HG02840 (cell line): ENCODE measurements at regions not wholly inside any gene's neighbourhood (a gene's known extent, or its start where the extent isn't known, plus 50 kb on each side); places are given as distances from the start of the nearest gene placed in this dataset.
A peak's percentile ranks its signal among the peaks of the same experiment; 100 is the strongest.
"Not testable (repeated sequence)": the region's sequence is repeated elsewhere in the genome, so short reads cannot be mapped to it uniquely, and the experiment has no call there.

ENCODE experiments used
- ATAC-seq: cut with Tn5 transposase; IDR thresholded peaks from one replicate; pipeline ENCODE4 v1.9.1; 2021; ENCODE audit warnings: mild to moderate bottlenecking, moderate library complexity, moderate number of reproducible peaks; ENCODE audit not compliant: unreplicated experiment, low FRiP score

DNA sequence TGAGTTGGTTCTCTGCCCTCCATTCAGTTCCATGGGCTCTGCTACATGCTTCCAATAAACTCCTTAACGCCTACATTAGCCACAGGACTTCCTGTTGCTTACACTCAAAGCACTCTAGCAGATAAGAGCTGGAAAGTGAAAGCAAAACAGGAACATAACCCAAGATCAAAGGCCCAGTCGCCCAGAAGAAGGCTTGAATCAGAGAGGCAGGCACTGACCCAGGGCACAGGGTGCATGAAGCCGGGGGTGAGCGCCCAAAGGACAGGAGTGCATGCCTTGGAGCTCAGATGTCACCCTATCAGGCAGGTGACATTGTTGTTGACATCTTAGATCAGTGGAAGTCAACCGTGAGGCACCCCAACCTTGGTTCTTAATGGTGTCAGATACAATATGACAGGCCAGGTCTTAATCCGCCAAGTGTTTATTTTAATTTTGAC, 235.1 kb downstream of the UACA start:
- peak; percentile 66 for ATAC-seq

DNA sequence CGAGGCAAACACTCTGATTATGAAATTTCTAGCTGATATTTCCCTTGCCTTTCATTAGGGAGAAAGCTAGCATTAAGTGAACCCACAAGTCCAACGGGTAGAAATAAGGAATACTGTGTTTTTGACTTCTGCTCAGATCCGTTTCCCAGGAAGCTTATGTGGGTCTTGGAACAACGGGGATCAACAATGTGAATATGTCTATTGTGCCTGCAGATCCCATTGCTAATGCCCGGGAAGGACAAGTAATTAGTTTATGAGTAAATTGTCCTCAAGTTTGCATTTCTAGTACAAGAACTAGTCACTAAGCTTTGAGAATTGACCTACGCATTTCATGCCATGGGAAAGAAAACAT, 236.4 kb downstream of the UACA start:
- ATAC-seq: no peak

DNA sequence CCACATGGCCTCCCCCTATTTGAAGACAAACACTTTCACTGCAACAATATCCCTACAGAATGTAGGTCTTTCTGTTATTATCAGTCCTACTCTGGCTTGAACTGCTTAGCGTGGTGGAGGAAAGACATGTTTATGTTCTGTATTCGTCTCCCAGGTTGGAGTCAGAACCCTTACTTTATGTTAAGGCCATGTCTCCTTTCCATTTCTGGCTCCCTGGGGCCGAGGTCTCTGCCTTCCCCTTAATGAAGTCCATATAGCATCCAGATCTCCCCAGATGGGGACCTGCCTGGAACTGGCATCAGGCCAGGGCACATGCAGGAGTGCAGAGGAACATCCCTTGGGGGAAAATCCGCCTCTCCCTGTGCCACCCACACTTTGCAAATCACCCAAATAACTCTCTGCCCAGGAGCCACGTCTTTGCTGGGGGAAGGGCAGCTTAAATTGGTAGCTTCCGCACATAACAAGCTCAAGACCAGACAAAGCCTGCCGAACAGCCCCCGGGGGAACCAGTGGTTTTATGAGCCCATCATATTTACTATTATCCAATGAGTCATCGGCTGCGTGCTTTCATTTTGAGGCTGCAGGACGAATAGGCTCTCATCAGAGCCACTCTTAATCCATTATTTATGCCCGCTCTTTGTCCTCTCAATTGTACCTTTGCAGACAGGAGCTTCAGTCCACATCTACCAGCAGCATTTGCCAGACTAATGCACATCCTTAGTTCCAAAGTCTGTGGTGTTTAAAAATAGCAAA, 237.0 kb downstream of the UACA start:
- ATAC-seq: no peak

DNA sequence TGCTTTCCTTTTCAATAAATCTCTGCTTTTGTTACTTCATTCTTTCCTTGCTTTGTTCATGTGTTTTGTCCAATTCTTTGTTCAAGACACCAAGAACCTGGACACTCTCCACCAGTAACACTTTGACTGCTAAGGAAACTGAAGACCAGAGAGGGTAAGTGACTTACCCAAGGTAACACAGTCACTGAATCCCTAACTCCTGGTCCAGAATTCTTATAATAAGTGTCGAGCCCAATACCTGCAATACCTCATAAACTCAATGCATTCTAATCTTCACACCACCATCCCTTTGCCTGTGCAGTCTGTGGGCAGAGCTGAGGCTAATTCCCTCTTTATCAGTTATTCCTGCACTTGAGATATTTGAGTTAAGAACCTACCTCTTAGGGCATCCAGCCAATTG, 237.8 kb downstream of the UACA start:
- no peak for ATAC-seq

DNA sequence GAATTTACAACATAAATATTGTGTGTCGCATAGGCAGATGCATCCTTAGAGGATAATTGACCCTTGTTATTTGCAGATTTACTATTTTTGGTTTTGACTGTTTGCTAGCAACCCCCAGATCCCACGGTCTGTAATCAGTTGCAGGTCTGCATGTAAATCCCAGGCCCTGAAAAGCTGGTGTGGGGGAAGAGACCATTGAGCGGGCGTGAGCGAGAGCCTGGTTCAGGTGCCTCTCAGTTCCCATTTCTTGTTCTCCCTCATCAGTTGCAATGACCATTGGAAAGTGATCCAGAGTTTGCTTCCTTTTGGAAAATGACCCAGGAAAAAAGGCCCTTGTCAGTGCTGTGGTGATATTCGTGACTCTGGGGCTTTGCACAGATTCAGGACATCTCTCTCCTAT, 238.9 kb downstream of the UACA start:
- no peak for ATAC-seq

DNA sequence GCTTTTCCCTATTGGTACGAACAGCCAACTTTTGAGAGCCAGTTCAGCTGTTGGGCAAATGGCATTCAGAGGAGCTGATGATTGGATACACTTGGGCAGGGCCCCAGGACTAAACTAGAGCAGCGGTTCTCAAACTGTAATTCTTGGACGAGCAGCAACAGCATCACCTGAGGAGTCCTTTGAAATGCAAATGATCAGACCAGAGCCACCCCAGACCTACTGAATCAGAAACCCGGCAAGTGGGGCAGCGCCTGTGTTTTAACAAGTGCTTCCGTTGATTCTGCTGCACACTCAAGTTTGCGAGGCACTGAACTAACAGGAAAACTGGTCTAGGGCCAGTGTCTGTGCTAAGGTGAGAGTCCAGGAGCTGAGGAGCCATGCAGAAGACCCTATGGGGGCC, 239.7 kb downstream of the UACA start:
- no peak for ATAC-seq

DNA sequence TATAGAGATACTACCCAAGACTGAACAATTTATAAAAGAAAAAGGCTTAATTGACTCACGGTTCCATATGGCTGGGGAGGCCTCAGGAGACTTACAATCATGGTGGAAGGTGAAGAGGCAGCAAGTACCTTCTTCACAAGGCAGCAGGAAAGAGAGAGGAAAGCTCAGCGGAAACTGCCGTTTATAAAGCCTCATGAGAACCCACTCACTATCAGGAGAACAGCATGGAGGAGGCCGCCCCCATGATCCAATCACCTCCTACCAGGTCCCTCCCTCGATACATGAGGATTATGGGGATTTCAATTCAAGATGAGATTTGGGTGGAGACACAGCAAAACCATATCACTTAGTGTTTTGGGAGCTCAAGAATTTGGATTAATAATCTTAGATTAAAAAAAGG, 240.2 kb downstream of the UACA start:
- no peak for ATAC-seq

DNA sequence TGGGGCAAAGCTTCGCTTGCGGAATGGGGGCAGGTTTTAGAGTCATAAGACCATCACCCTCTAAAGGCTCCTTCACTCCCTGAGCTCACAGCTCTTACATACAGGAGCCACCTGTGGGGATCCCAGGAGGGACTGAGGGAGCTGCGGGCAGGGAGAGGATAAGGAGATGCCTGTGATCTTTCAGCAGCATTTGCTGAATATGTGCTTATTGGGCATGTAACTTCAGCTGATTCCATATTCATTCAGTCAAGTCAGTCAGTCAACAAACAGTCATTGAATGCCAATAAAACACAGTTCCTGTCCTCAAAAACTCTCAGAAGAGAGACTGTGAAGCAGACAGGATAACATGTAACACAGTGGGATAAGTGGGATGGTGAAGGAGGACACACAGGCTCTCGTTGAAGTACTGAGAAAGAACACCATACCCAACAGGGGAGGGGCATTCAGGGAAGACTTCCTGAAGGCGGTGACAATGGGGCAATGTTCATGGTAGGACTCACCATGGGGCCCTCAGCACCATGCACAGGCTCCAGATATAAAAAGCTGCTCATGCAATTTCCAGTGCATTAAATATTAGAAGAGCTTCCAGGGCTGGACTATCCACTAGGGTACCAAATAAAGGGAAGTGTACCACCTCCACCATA, 240.9 kb downstream of the UACA start:
- no peak for ATAC-seq

DNA sequence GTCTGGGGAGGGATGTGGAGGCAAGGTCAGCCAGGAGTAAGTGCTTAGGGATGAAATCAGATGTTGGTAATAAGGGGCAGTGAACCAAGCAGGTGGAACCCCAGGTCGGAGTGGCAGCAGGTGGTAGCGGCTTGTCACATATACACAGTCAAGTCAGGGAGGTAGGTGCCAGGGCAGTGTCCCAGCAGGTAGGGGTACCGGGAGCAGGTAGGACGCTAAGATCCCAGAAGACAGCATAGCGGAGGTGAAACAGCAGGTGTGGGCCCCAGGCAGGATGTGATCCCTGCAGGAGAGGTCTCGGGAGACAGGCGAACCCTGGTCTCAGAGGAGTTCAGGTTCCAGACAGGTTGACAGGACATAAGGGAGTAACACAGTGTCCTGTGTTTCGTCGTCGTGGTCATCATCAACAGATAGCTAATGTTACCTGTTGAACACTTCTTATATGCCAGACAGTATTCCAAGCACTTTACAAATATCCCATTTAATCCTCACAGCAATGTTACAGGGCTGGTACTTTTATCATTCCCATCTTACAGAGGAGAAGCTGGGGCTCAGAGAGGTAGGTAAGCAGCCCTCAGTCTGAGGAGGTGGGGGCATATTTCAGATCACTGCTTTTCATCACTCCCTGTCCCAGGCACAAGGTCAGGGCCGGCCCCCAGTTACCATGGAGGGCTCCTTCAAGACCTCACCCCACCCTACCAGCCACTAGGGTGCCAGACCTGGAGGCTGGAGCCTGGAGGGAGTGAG, 241.6 kb downstream of the UACA start:
- no peak for ATAC-seq

DNA sequence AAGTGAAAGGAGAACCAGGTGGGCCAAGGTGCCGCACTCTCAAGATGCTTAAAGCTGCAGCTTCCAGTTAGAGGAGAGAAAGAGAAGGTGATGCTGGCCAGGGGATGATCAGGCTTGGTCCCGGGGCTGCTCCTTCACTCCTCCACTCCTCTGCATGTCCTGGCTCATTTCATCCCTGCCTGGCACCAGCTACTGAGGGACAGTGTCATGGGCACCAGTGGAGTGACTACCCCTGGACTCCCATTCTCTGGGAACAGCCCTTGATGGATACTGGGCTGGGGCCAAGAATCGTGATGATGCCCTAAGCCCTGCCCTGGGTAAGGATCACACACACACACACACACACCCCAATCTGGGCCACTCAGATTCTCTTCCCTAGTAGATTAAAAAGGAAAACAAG, 243.7 kb downstream of the UACA start:
- no peak for ATAC-seq

DNA sequence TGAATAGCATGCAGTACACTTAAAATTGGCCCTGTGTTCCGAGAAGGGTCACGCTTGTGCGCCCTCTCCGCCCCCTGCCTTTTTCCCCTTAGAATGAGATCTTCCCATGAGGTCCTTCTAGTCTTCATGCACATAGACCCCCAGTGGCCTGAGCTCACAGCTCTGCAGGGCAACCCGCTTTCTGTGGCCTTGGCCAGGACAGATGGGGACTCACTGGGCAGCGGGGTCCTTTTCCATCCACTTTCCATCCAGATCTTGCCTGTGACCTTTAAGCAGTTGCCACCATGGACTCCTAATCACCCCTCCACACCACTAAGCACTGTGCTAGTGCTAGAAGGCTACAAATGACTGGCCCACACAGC, 244.4 kb downstream of the UACA start:
- ATAC-seq: no peak

DNA sequence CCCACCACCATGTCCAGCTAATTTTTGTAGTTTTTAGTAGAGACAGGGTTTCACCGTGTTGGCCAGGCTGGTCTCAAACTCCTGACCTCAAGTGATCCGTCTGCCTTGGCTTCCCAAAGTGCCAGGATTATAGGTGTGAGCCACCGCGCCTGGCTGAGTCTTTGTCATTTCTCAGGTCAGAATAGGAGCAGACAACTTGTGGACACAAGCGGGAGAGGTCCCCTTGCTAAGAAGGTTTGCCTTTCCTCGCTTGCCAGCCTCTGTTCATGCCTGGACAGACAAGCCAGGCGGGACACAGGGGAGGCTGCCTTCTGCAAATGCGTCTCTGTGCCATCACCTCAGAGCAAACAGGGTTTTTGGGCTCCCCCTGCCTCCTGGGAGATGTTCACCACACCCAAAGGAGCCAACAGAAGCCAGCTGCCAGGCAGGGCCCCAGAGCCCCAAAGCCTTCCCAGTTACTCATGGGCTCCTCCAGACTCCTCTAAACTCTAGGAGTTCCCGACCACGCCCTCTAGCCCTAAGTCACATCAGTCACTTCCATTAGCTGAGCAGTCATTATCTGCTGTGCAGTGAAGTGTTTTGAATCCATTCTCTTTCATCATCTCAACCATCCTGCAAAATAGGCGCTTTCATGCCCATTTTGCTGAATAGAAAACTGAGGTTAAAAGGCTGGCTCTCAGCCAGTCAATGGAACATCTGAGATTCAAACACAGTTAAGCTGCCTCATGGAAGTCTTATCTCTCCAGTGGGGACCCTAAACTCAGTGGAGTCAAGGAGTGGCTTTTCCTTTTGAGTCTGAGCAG, 245.0 kb downstream of the UACA start:
- ATAC-seq: no peak

DNA sequence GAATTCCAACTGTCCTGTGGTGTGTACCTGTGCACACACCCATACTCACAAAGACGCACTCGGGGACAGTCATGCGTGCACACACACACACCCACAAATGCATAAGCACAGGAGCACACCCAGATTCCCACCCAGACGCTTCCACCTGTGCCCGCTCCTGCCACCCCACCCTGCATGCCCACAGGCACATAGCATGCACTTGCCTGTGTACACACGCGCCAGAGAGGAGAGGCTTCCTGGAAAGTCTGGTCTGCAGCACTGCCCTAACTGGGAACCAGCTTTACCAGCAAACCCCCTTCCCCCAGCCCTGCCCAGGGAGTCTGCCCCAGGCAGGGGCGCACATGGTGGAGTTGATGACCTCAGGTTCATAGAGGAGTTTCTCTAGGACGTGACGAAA, 246.2 kb downstream of the UACA start:
- ATAC-seq: no peak

DNA sequence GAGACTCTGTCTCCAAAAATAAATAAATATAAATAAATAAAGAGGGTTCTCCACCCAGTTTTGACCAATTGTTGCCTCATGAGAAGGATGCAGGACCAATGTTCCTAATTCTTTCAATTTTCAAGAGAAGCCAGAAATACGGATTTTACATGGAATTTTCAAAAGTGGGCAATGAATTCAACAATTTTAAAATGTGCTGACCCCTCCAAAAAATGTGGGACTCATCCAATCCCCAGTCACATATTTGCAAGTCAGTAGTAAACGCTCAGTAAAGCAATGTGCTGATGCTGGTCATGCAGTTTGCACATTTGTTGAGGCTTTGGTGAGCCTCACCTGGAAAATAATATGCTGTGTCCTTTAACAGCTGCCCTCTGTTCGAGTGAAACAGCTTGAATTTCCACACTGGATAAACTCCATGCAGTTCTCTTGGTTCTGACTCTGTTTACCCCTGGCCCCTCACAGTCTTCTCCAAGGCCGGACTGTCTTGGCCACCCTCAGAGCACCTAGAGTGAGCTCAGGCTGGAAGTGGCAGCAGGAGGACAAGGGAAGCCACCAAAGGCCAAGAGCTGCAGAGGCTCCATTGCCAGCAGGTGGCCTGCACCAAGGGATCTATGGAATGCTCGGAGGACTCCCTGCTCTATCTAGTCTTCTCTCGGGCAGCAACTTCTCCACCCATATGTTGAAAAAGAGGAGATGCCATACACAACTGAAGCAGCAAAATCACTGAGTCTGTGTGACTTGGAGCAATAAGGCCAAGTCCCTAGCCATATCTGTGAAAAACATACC, 246.8 kb downstream of the UACA start:
- no peak for ATAC-seq

DNA sequence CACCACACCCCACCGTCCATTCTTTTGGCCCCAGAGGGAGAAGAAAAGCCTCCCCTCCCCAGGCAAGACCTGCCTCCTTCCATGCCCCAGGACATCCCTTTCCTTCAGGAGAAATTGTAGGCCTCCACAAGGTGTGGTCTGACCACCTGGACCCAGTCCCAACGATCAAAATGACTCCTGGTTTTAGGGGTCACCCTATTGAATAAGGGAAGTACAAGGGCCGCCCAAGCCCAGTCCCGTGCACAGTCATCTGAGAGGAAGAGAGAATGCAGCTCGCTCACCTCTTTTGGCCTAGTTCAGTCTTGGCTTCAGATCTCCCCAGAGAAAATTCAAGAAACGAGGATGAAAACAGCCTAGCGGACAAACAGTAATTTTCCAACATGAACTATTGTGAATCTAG, 249.1 kb downstream of the UACA start:
- ATAC-seq: no peak

DNA sequence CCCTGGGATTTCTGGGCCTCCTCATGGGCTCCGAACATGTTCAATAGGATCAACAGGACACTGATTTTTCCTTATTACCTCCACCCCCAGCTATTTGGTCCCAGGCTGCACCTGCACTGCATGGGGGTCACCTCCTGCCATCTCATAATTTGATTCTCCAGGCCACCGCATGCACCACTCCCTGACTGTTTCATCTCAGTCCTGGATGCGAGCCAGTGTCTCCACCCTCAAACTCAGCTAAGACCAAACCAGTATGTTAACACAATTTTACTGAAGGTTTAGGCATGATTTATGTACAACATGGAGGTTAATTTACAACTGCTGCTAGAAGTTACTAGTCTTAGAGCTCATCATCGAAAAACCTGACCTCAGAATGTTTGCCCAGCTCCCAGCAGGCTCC, 249.5 kb downstream of the UACA start:
- ATAC-seq: no peak

DNA sequence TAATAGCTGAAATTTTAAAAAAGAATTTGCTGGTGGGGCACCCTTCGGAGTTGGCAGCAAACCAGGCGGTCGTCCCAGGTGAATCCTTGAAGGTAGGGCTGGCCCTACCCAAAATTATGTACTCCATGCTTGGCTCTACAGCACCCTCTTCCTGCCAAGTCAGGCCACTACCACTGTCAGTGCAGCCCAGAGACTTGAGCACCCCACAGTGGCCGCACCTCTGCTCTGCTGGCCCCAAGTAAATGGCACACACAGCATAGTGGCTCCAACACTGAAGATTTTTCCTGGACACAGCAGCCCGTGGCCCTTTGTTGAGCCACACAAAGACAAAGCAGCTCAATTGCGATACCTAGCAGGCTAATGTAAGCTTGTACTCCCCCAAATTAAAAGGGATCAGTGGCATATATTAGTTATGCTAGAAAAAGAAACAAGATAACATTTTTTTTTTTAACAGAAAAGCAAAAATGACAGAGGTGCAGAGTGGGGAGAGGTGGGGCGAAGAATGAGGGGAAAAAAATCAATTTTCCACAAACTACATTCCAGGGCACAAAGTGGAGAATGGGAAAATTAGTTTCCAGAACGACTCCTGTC, 250.5 kb downstream of the UACA start:
- peak; percentile 65 for ATAC-seq

DNA sequence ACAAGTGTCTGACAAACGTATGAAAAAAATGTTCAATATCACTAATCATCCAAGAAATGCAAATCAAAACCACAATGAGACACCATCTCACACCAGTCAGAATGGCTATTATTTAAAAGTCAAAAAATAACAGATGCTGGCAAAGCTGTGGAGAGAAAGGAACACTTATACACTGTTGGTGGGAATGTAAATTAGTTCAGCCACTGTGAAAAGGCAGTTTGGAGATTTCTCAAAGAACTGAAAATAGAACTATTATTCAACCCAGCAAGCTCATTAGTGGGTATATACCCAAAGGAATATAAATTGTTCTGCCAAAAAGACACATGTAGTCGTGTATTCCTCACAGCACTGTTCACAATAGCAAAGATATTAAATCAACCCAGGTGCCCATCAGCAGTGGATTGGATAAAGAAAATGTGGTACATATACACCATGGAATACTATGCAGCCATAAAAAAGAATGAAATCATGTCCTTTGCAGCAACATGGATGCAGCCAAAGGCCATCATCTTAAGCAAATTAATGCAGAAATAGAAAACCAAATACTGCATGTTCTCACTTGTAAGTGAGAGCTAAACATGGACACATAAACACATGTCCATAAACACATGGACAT, 251.3 kb downstream of the UACA start:
- ATAC-seq: not testable (repeated sequence)

DNA sequence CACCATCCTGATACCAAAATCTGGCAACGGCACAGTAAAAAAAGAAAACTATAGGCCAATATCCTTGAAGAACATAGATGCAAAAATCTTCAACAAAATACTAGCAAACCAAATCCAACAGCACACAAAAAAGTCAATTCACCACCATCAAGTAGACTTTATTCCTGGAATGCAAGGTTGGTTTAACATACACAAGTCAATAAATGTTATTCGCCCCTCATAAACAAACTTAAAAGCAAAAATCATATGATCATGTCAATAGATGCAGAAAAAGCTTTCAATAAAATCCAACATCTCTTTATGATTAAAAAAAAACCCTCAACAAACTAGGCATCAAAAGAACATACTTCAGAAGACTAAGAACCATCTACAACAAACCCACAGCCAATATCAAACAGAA, 252.9 kb downstream of the UACA start:
- no peak for ATAC-seq
